ENCODE measurements at regions not wholly inside any gene's neighbourhood (a gene's known extent, or its start where the extent isn't known, plus 50 kb on each side); places are given as distances from the start of the nearest gene placed in this dataset.

DNA sequence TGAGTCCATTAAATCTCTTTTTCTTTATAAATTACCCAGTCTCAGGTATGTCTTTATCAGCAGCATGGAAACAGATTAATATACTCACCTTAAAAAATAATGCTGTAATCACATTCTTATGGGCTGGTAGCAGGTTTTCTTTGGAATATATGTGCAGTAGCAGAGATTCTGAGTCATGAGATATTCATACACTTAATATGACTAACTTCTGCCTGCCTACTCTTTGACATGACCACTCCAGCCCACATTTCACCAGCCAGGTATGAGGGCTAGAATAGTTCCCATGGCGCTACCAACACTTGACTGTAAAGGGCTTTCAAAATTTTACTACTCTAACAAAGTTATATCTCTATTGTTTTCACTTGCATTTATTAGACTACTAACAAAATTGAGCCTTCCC, 74.1 kb upstream of the GHR start:
- no peaks in the 10 kb centered on the region for H3K4me1 ChIP-seq
- H3K27me3 ChIP-seq (ENCODE audit: low read depth) = no peaks in the 10 kb centered on the region
- H3K27ac ChIP-seq (replicated peaks) = no peak overlapping the region
- no peak for DNase-seq
- intact Hi-C loops (cut with micrococcal nuclease) = no loop called here
- TF ChIP-seq, protein P1, sequence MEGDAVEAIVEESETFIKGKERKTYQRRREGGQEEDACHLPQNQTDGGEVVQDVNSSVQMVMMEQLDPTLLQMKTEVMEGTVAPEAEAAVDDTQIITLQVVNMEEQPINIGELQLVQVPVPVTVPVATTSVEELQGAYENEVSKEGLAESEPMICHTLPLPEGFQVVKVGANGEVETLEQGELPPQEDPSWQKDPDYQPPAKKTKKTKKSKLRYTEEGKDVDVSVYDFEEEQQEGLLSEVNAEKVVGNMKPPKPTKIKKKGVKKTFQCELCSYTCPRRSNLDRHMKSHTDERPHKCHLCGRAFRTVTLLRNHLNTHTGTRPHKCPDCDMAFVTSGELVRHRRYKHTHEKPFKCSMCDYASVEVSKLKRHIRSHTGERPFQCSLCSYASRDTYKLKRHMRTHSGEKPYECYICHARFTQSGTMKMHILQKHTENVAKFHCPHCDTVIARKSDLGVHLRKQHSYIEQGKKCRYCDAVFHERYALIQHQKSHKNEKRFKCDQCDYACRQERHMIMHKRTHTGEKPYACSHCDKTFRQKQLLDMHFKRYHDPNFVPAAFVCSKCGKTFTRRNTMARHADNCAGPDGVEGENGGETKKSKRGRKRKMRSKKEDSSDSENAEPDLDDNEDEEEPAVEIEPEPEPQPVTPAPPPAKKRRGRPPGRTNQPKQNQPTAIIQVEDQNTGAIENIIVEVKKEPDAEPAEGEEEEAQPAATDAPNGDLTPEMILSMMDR (IDR thresholded peaks at IDR 0.05; ENCODE audit: borderline replicate concordance) = no peak
- H3K9me3 ChIP-seq (replicated peaks) = peaks cover 31% of the 10 kb centered on the region
- H3K36me3 ChIP-seq = no peaks in the 10 kb centered on the region
- H3K4me3 ChIP-seq = no peak overlapping the region

DNA sequence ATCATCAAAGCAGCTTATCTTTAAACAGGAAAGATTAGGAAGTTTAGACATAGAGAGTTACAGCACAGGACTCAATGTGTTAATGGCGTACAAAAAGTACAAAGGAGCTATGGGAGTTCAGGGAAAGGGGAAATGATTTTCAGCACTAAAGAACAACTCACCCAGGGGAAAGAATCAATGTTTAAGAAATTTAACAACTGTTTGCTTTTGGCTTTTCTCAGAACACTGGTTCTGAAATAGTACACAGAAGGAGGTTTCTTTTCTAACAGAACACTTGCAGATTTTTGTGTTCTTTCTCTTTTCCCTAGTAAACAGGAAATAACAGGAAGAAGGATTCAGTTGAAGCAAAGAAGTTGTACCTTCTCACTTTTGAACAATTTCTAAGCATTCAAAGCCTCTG, 71.3 kb upstream of the GHR start:
- no peak for DNase-seq
- Histone ChIP-seq H3K4me1 (no peaks in the 10 kb centered on the region), H3K27ac (replicated peaks) (peak overlapping the region; percentile 42), H3K36me3 (no peaks in the 10 kb centered on the region), H3K27me3 (ENCODE audit: low read depth) (no peaks in the 10 kb centered on the region), H3K4me3 (no peak overlapping the region), H3K9me3 (replicated peaks) (peaks cover 21% of the 10 kb centered on the region)
- TF ChIP-seq, protein P1 (IDR thresholded peaks at IDR 0.05; ENCODE audit: borderline replicate concordance) = no peak
- intact Hi-C loops (cut with micrococcal nuclease) = no loop called here

DNA sequence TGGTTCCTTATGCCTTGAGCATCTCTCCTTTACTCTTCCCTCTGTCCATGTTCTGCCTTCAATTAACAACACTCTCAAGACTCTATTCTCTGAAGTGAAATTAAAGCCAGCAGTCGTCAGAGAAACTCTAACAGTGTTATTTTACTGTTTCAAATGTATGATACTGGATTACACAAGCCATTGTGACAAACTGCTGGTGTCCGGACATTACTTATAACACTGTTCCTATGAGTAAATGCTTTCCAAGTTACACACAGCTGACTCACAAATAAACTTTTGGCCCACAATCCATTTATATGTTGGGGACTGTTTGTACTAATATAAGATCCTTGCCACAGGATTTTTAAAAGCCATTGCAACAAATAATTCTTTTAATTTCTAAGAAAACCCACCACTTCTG, 63.2 kb upstream of the GHR start:
- intact Hi-C loops (cut with micrococcal nuclease) = no loop called here
- Histone ChIP-seq H3K27me3 (ENCODE audit: low read depth) (peaks cover 10% of the 10 kb centered on the region), H3K9me3 (replicated peaks) (peaks cover 6% of the 10 kb centered on the region), H3K4me3 (no peak overlapping the region), H3K36me3 (no peaks in the 10 kb centered on the region), H3K27ac (replicated peaks) (no peak overlapping the region), H3K4me1 (no peaks in the 10 kb centered on the region)
- no peak for DNase-seq
- TF ChIP-seq, protein P1 (IDR thresholded peaks at IDR 0.05; ENCODE audit: borderline replicate concordance) = no peak

DNA sequence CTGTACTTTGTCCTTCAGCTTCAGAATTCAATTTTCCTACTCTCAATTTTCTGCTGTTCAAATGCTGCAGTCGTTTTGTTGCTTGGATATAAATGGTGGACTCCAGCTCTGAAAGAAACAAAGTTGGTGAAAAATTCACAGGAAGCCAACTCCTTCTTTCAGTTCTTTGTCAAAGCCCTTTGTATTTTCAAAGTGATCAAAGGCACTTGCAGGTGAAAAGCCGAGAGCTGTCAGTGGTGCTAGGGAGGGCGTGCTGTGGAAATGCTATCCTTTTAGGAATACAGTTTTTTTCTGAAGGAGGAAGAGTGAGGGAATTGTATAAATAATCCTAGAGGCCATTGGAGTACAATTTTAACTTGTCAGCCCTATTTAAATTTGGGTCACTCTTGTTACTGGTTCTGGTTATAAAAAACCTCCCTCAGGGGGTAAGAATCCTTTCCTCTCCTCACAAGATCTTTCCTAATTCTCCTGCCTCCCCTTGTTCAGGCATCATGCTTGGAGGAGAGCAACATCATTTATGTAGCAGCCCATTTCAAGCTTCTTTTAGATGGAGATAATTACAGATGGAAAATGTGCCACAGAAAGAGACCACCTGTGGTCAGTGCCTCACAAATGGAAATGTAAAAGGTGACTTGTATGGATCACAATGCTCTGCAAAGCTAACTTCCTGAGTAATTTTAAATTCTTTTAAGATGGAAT, 62.5 kb upstream of the GHR start:
- H3K4me1 ChIP-seq = no peaks in the 10 kb centered on the region
- H3K36me3 ChIP-seq = no peaks in the 10 kb centered on the region
- H3K9me3 ChIP-seq (replicated peaks) = peaks cover 6% of the 10 kb centered on the region
- H3K27me3 ChIP-seq (ENCODE audit: low read depth) = peaks cover 10% of the 10 kb centered on the region
- TF ChIP-seq, protein P1 (IDR thresholded peaks at IDR 0.05; ENCODE audit: borderline replicate concordance) = no peak
- H3K27ac ChIP-seq (replicated peaks) = no peak overlapping the region
- no peak for DNase-seq
- H3K4me3 ChIP-seq = no peak overlapping the region
- intact Hi-C loops (cut with micrococcal nuclease) = no loop called here

DNA sequence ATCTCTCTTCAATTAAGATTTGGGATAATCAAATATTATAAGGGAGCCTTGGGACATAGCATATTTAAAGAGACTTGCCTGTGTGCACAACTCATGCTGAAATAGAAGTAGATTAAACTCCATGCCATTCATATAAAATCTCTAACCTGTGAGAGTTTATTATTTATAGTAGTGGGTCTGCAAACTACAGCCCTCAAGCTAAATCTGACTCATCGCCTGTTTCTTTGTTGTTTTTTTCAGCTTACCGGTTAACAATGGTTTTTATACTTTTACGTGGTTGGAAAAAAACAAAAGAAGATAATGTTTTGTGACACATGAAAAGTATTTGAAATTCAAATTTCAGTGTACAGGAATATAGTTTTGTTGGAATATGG, 61.9 kb upstream of the GHR start:
- H3K4me3 ChIP-seq = no peak overlapping the region
- no peaks in the 10 kb centered on the region for H3K36me3 ChIP-seq
- TF ChIP-seq, protein P1 (IDR thresholded peaks at IDR 0.05; ENCODE audit: borderline replicate concordance) = no peak
- peaks cover 6% of the 10 kb centered on the region for H3K9me3 ChIP-seq (replicated peaks)
- DNase-seq = no peak
- intact Hi-C loops (cut with micrococcal nuclease) = no loop called here
- H3K27ac ChIP-seq (replicated peaks) = no peak overlapping the region
- H3K27me3 ChIP-seq (ENCODE audit: low read depth) = peaks cover 10% of the 10 kb centered on the region
- H3K4me1 ChIP-seq = no peaks in the 10 kb centered on the region
